Pancreas (tissue), 10 donors: ENCODE measurements at regions not wholly inside any gene's neighbourhood (a gene's known extent, or its start where the extent isn't known, plus 50 kb on each side); places are given as distances from the start of the nearest gene placed in this dataset.
"Not testable (repeated sequence)": the region's sequence is repeated elsewhere in the genome, so short reads cannot be mapped to it uniquely, and the experiment has no call there.

ENCODE experiments used
- ATAC-seq, 4 donors: fragments of 200-7000 bp; cut with Tn5 transposase; one replicate each; pipeline versions ENCODE4 v1.8.0 to v1.9.1; 2020; ENCODE audit warnings: mild to moderate bottlenecking in 4 of 4, moderate library complexity in 4 of 4
- DNase-seq, 6 donors: peaks; one replicate each; pipeline ENCODE4 v3.0.0-alpha.2; 2020
- FAIRE-seq: peaks from 2 replicates; lab custom pipeline; 2012; peaks lifted over from hg19 to GRCh38; lab: Jason Lieb, UNC
- H3K27ac ChIP-seq, 4 donors: fragments of 200-600 bp; sonication (generic); 1 replicate in 3 of 4; 2 replicates in 1 of 4; pipeline versions ENCODE4 v1.5.0 to v1.8.0; 2020
- H3K27me3 ChIP-seq, 4 donors: fragments of 200-600 bp; one replicate each; pipeline ENCODE4 v1.8.0; 2021
- H3K36me3 ChIP-seq, 3 donors: fragments of 200-600 bp; sonication (generic) in 1 of 3; one replicate each; pipeline versions ENCODE4 v1.5.0 to v1.8.0; 2020 to 2021
- H3K4me1 ChIP-seq, 3 donors: fragments of 200-600 bp; one replicate each; pipeline ENCODE4 v1.8.0; 2021
- H3K4me3 ChIP-seq, 4 donors: fragments of 200-600 bp; sonication (generic) in 2 of 4; one replicate each; pipeline versions ENCODE4 v1.5.0 to v1.8.0; 2020 to 2021
- H3K9me3 ChIP-seq, 4 donors: fragments of 200-600 bp; one replicate each; pipeline ENCODE4 v1.8.0; 2021
- WGBS, 2 donors: extraction: QIAGEN DNeasy Blood & Tissue Kit; methylation state at CpG; one replicate each; pipeline ENCODE4 v1.1.7; 2013; 5-methylcytosine and 5-hydroxymethylcytosine counted together
- intact Hi-C, 3 donors: fragments of 100-400 bp; cut with DNase I; formaldehyde crosslinking; loops; one replicate each; pipeline versions ENCODE4 v1.11.1 to v1.14.2; 2022
- TF ChIP-seq, protein P1 (sequence below), 4 donors: fragments of 200-600 bp; sonication (generic) in 3 of 4; IDR thresholded peaks; one replicate each; pipeline versions ENCODE4 v1.5.0 to v1.8.0; 2021; ENCODE audit warnings: antibody characterized with exemption in 4 of 4
- donor health status: healthy with polysubstance abuse.
- donor health status: DM: no; HTN: no; CAD: no; lungs with moderate emphysema.
- donor health status: DM: no; HTN: no; CAD: no.
- donor health status: control.
- donor health status: control.
- donor health status: Bipolar disorder and iron deficiency.
- donor health status: DM: yes; HTN: yes; CAD: no.
- donor health status: DM: no; HTN: no; CAD: no.
- donor health status: DM: no; HTN: no; CAD: no.
- donor health status: DM: yes; HTN: yes; CAD: no.

GRCh38 chr9:64017666-64018065 is 1267.3 kb downstream of the FOXD4L5 start:
- ATAC-seq, H3K27me3 ChIP-seq, intact Hi-C loops, DNase-seq, FAIRE-seq, H3K9me3 ChIP-seq, H3K27ac ChIP-seq, H3K4me1 ChIP-seq, H3K4me3 ChIP-seq, H3K36me3 ChIP-seq: not testable (repeated sequence)
- WGBS, 2 donors = 32 to 46% methylated on average over 2 of the region's 2 CpGs

DNA sequence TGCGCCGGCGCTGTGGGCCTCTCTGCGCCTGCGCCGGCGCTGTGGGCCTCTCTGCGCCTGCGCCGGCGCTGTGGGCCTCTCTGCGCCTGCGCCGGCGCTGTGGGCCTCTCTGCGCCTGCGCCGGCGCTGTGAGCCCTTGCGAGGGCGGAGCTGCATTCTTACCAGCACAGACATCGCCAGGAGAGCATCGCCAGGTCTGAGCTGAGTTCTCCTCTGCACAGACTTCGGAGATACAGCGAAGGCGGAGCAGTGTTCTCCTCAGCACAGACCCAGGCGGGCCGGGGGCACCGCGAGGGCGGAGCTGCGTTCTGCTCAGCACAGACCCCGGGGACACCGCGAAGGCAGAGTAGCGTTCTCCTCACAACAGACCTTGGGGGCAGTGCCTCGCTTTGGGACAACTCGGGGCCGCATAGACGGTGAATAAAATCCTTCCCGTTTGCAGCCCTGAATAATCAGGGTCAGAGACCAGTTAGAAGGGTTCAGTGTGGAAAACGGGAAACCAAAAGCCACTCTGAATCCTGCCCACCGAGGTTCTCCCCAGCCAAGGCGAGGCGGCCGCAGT is 1268.1 kb downstream of the FOXD4L5 start:
- H3K4me1 ChIP-seq, H3K27ac ChIP-seq, H3K9me3 ChIP-seq, H3K36me3 ChIP-seq, FAIRE-seq, H3K27me3 ChIP-seq, intact Hi-C loops: not testable (repeated sequence)
- DNase-seq (peak in 3 of 6 donors; percentile 28 to 55 (median 53)), ATAC-seq (peak in 1 of 4 donors; percentile 75)
- WGBS, 2 donors = 46 to 54% methylated on average over 35 to 42 of the region's 46 CpGs
- H3K4me3 ChIP-seq = peak overlapping the region in 1 of 4 donors; percentile 24

DNA sequence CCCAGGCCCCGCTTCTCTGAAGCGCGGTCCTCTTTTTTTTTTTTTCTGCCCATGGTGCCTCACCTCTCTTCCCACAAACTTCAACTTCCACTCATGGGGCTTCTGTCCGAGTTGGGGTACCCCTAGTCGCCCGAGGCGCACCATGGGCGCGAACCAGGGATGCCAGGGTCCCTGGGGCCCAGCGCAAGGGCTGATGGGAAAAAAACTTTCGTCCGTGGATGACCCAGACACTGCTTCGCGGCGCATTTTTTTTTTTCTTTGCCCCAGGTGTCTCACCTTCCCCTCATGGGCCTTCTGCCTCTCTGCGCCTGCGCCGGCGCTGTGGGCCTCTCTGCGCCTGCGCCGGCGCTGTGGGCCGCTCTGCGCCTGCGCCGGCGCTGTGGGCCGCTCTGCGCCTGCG is 1268.8 kb downstream of the FOXD4L5 start:
- H3K27ac ChIP-seq, FAIRE-seq, ATAC-seq, H3K36me3 ChIP-seq, H3K4me1 ChIP-seq, H3K9me3 ChIP-seq, H3K27me3 ChIP-seq, intact Hi-C loops: not testable (repeated sequence)
- H3K4me3 ChIP-seq = peak overlapping the region in 2 of 4 donors; percentile 5 to 28
- WGBS, 2 donors = 27 to 43% methylated on average over 15 to 31 of the region's 31 CpGs
- DNase-seq = peak in 2 of 6 donors; percentile 14 to 38

DNA sequence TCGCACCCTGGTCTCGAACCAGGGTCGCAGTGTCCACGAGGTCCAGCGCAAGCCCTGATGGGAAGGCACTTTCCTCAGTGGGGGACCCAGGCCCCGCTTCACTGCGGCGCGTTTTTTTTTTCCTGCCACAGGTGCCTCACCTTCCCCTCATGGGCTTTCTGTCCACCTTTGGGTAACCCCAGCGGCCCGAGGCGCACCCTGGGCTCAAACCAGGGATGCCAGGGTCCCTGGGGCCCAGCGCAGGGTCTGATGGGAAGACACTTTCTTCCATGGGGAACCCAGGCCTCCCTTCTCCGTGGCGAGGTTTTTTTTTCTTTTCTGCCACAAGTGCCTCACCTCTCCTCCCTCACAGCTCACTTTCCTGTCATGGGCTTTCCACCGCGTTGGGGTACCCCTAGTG is 1269.9 kb downstream of the FOXD4L5 start:
- H3K27ac ChIP-seq = no peak overlapping the region
- DNase-seq = peak in 2 of 6 donors; percentile 14 to 47
- TF ChIP-seq, protein P1, sequence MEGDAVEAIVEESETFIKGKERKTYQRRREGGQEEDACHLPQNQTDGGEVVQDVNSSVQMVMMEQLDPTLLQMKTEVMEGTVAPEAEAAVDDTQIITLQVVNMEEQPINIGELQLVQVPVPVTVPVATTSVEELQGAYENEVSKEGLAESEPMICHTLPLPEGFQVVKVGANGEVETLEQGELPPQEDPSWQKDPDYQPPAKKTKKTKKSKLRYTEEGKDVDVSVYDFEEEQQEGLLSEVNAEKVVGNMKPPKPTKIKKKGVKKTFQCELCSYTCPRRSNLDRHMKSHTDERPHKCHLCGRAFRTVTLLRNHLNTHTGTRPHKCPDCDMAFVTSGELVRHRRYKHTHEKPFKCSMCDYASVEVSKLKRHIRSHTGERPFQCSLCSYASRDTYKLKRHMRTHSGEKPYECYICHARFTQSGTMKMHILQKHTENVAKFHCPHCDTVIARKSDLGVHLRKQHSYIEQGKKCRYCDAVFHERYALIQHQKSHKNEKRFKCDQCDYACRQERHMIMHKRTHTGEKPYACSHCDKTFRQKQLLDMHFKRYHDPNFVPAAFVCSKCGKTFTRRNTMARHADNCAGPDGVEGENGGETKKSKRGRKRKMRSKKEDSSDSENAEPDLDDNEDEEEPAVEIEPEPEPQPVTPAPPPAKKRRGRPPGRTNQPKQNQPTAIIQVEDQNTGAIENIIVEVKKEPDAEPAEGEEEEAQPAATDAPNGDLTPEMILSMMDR (IDR thresholded peaks at IDR 0.05) = no peak
- H3K27me3 ChIP-seq = no peaks in the 10 kb centered on the region
- 58 to 60% methylated on average over 17 of the region's 17 CpGs for WGBS, 2 donors
- no peaks in the 10 kb centered on the region for H3K36me3 ChIP-seq
- ATAC-seq = no peak
- H3K4me1 ChIP-seq = no peaks in the 10 kb centered on the region
- intact Hi-C loops = no loop called here
- no peaks in the 10 kb centered on the region for H3K9me3 ChIP-seq
- H3K4me3 ChIP-seq = no peak overlapping the region
- no peak for FAIRE-seq

DNA sequence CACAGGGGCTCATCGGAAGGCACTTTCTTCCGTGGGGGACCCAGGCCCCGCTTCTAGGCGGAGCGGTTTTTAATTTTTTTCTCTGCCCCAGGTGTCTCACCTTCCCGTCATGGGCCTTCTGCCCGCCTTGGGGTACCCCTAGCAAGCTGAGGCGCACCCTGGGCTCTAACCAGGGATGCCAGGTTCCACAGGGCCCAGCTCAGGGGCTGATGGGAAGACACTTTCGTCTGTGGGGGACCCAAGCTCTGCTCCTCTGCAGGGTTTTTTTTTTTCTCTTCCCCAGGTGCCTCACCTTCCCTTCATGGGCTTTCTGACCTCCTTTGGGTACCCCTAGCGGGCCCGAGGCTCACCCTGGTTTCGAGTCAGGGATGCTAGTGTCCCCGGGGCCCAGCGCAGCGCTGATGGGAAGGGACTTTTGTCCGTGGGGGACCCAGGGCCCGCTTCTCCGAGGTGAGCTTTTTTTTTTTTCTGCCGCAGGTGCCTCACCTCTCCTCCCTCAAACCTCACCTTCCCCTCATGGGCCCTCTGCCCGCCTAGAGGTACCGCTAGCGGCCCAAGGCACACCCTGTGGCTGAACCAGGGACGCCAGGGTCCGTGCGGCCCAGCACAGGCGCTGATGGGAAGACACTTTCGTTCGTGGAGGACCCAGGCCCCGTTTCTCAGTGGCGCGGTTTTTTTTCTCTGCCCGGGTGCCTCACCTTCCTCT is 1270.5 kb downstream of the FOXD4L5 start:
- FAIRE-seq, H3K4me3 ChIP-seq, H3K4me1 ChIP-seq, H3K9me3 ChIP-seq, ATAC-seq, H3K27ac ChIP-seq, H3K27me3 ChIP-seq, intact Hi-C loops, H3K36me3 ChIP-seq: not testable (repeated sequence)
- 56 to 63% methylated on average over 32 of the region's 32 CpGs for WGBS, 2 donors
- peak in 2 of 6 donors; percentile 18 to 68 for DNase-seq

- DNase-seq, H3K4me3 ChIP-seq, FAIRE-seq, H3K27ac ChIP-seq, H3K27me3 ChIP-seq, ATAC-seq, H3K36me3 ChIP-seq, H3K9me3 ChIP-seq, H3K4me1 ChIP-seq, intact Hi-C loops: not testable (repeated sequence)
- WGBS, 2 donors = 93 to 95% methylated on average over 1 of the region's 1 CpG
These were observed 1271.9 kb downstream of the FOXD4L5 start for GRCh38 chr9:64013122-64013521.

- H3K27me3 ChIP-seq, H3K27ac ChIP-seq, H3K9me3 ChIP-seq, H3K36me3 ChIP-seq, FAIRE-seq, H3K4me3 ChIP-seq, DNase-seq, ATAC-seq, intact Hi-C loops, H3K4me1 ChIP-seq: not testable (repeated sequence)
- WGBS, 2 donors = 65 to 71% methylated on average over 3 of the region's 3 CpGs
These were observed 1273.0 kb downstream of the FOXD4L5 start for GRCh38 chr9:64012014-64012413.

DNA sequence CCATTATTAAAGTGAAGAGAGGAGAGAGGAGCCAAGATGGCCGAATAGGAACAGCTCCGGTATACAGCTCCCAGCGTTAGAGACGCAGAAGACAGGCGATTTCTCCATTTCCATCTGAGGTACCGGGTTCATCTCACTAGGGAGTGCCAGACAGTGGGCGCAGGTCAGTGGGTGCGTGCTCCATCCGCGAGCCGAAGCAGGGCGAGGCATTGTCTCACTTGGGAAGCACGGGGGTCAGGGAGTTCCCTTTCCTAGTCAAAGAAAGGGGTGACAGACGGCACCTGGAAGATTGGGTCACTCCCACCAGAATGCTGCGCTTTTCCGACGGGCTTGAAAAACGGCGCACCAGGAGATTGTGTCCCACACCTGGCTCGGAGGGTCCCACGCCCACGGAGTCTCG is 1305.3 kb downstream of the FOXD4L5 start:
- H3K27me3 ChIP-seq, H3K9me3 ChIP-seq, H3K27ac ChIP-seq, FAIRE-seq, intact Hi-C loops, H3K4me1 ChIP-seq, H3K4me3 ChIP-seq, ATAC-seq, H3K36me3 ChIP-seq: not testable (repeated sequence)
- WGBS, 2 donors = 60 to 76% methylated on average over 20 to 23 of the region's 23 CpGs
- peak in 1 of 6 donors; percentile 11 for DNase-seq
